ENCODE measurements at regions not wholly inside any gene's neighbourhood (a gene's known extent, or its start where the extent isn't known, plus 50 kb on each side); places are given as distances from the start of the nearest gene placed in this dataset.

GRCh38 chr11:112369916-112370315 lies 109.3 kb upstream of the PLET1 start:
- TF ChIP-seq, protein P1, sequence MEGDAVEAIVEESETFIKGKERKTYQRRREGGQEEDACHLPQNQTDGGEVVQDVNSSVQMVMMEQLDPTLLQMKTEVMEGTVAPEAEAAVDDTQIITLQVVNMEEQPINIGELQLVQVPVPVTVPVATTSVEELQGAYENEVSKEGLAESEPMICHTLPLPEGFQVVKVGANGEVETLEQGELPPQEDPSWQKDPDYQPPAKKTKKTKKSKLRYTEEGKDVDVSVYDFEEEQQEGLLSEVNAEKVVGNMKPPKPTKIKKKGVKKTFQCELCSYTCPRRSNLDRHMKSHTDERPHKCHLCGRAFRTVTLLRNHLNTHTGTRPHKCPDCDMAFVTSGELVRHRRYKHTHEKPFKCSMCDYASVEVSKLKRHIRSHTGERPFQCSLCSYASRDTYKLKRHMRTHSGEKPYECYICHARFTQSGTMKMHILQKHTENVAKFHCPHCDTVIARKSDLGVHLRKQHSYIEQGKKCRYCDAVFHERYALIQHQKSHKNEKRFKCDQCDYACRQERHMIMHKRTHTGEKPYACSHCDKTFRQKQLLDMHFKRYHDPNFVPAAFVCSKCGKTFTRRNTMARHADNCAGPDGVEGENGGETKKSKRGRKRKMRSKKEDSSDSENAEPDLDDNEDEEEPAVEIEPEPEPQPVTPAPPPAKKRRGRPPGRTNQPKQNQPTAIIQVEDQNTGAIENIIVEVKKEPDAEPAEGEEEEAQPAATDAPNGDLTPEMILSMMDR (IDR thresholded peaks at IDR 0.05; ENCODE audit: low read depth, low read length) = no peak
- TF ChIP-seq EZH2phosphoT487 (IDR thresholded peaks at IDR 0.05; ENCODE audit: low read depth) = no peak

Data from OCI-LY3 (cell line).